ENCODE measurements at regions not wholly inside any gene's neighbourhood (a gene's known extent, or its start where the extent isn't known, plus 50 kb on each side); places are given as distances from the start of the nearest gene placed in this dataset.

DNA sequence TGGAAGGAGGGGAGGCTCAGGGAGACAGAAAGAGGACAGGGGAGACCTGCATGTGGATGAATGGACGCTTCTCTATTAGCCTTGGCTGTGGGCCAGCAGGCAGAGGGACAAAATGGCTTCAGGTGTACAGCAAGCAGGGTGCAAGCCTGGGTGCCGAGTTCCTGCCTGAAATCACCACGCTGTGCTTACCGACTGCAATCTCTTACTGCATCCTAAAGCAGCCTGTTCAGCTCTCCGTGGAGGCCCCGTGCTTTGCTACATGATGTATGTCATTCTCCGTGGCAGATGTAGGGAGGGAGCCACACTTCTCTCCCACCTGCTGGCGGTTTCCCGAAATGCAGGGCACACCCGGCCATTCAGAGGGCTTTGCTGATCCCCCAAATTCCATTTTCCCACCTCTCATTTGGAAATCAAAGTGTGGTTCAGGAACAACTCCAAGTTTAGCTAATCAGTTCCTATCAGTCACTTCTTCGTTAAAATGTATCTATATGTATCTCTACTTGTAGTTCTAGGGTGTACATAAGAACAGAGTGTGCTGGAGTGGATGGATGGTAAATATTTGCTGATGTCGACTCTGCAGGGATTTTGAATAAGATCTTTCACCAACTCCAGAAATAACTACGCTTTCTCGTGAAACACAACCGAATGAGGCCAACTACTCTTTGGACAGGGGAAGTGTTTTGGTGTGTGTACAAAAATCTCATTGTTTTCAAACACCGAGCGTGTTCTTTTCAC is 122.3 kb upstream of the BACE2 start:
- DNase-seq = no peak

DNA sequence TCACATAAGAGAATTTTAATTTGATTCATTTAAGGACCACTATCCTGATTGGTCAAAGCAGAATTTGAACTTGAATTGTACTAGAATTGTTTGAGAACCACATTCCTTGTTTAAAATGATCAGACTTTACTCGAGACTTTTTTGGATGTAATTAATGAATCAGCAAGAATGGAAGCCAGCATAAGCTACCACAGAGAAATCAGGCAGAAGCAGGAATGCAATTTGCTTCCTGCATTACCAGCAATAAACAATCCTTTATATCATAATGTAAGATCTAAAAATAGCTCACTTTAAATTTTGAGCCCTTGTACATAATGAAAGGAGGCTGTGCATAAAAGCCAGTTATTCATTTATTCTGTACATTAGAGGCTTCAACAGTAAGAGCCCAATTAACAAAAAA is 119.8 kb upstream of the BACE2 start:
- no peak for DNase-seq

DNA sequence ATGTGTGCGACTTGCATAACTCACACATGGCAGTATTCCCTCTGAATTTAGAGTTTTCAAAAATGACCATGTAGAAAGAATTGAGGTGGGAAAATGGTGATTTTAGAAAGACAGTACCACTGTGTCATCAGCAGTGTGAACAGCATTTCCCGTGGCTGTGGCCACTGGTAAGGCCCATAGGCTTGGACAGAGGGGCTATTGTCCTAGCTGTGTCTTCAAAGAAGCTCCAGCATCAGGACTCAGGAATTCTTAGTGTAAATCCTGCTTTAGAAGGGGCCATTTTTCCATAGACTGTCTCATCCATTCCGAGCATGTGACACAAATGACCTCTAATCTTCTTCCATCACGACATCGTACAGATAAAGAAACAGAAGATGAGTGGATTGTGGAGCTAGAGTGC is 119.3 kb upstream of the BACE2 start:
- DNase-seq = no peak

DNA sequence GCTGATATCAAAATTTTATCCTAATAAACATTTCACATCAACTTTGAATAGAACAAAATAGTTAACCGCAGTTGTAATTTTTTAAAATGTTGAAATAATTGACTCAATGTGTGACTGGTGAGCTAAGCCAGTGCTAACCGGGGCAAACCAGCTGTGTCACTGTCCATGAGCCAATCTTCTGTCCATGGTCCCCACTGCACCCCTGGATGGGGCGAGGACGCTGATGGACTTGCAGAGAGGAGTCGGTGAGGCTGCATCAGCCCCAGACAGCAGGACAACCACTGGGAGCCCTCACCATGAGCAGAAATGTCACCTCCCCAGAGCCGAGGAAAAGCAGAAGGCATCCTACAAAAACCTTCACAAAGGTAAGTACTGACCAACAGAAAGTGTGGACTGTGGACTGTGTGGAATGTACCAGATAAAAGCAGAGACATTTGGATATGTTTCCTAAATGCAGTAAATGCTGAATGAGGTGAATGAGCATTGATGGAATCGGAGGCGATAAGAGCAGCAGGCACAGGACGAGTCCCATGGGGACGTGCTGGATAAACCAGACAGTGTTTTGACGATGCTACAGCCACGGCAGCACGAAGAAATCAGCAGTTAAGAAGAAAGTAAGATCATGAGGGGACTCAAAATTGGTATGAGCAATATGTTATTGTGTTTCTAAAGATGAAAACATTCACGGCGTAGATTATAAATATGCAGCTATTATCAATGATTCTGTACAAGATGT is 115.0 kb upstream of the BACE2 start:
- DNase-seq = no peak

DNA sequence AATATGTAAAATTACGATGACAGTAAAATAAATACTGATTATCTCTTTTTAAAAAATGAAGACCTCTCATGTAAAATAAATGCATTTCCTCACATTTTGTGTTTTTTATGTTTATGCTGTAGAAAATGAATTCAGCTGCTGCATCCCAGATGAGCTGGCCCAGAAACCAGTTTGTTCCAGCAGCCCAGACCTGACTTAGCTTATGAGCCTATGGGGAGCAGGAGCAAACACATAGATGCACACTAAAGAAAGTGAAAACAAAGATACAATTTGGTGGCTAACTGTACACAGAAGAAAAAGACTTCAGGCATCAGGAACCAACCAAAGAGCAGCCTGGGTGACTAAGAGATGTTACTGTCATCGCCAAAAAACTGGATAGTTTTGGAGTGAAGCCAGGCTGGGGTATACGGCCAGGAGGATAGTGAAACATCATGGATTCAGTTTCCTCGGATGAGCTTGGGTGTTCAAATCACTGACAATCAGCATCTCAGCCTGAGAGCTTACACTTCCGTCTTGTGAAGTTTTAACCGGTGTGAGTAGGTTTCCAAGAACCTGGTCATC is 113.9 kb upstream of the BACE2 start:
- no peak for DNase-seq

DNA sequence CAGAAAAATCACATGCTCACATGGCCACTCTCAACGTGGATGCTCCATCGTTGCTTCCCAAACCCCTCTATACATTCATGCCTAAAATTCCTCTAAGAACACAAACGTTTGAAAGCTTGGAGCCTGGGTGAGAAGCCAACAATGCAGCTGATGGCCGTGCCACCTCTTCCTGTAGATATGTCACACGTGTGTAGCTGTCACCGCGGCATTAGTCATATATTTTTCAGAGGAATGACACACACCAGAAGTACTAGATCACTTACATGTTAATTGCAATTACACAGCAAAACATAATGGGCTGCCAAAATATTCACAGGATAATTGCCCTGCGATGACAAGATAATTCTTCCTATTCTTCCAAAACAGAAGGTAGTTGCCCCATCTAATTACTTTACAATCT is 112.7 kb upstream of the BACE2 start:
- no peak for DNase-seq

DNA sequence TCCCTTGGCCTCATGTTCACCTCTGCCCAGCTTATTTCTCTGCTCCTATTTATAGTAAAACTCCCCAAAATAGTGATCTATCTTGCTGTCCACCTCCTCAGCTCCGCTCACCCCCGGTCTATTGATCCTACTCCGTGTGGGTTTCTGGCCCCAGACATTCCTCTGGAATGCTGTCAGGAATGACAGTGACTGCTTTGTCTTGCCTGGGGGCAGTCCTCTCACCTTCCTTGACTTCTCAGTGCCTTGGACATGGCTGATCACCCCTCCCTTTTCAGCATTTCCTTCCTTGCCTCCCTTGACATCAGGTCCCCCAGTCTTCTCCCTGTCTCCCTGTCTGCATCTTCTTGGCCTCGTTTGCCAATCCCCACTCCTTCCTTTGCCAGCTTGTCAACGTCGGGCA is 108.1 kb upstream of the BACE2 start:
- no peak for DNase-seq

DNA sequence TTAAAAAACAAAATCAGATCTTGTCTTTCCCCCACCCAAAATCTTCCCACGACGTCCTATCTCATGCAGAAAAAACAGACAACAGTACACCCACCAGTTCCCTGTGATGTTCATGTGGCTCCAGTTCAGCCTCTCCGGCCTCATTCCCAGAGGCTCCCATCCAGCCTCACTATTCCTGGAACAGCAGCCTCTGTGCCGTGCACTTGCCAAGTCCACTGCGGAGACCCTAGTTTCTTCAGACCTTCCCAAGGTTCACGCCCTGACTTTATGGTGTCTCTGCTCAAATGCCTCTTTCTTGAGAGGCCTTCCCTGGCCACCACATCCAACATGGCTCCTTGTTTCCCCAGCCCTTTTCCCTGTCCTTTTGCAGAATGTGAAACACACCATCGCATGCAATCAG is 106.3 kb upstream of the BACE2 start:
- no peak for DNase-seq

DNA sequence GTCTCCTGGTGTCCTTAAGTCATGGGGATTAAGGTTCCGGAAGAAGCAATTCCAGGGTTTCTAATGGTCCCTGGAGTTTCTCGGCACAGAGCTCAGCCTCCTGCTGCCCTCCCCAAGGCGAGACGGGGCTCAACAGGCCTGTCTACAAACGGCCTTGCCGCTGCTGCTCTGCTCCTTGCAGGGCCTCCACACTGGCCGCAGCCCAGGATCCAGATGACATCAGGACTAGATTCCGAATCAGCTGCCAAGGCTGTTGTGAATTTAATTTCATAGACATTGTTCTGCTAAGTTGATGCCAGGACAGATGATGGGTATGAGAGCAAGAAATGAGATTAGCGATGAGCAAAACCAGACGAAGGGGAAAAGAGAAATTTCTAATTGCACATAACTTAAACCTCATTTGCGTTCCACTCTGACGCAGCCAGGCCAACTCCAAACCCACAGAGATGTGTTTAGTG is 103.6 kb upstream of the BACE2 start:
- DNase-seq = no peak

DNA sequence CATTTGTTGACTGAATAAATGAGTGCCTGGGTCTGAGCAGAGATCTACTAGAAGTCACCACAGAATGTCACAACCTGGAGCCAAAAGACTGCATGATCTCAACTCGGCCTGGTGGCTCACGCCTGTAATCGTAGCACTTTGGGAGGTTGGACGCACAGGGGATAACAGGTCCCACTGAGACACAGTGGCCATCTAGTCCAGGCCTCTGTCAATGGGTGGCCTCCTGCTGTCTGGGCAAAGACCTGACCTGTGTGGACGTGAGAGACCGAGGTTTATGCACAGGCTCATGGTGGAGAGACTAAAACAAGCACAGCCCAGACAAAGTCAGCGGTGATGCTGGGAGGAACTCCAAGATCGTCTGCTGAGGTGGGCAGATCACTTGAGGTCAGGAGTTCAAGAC is 103.0 kb upstream of the BACE2 start:
- no peak for DNase-seq

DNA sequence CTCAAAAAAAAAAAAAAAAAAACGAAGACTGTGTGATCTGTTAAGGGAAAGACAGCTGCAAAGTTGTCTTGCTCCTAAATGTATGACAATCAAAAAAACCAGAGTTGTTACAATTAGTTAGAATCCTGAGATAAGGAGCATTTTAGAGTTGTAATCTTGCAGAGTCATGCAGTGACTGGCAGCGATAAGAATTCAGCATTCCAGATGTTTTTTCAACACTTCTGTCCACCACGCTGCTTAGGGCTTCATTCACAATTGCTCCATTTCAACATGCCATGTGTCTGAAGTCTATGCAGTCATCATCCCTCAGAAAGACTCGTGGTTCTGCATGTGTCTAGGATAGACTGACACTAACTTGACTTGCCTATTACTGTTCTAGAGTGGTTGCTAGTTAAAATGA is 102.4 kb upstream of the BACE2 start:
- DNase-seq = no peak

DNA sequence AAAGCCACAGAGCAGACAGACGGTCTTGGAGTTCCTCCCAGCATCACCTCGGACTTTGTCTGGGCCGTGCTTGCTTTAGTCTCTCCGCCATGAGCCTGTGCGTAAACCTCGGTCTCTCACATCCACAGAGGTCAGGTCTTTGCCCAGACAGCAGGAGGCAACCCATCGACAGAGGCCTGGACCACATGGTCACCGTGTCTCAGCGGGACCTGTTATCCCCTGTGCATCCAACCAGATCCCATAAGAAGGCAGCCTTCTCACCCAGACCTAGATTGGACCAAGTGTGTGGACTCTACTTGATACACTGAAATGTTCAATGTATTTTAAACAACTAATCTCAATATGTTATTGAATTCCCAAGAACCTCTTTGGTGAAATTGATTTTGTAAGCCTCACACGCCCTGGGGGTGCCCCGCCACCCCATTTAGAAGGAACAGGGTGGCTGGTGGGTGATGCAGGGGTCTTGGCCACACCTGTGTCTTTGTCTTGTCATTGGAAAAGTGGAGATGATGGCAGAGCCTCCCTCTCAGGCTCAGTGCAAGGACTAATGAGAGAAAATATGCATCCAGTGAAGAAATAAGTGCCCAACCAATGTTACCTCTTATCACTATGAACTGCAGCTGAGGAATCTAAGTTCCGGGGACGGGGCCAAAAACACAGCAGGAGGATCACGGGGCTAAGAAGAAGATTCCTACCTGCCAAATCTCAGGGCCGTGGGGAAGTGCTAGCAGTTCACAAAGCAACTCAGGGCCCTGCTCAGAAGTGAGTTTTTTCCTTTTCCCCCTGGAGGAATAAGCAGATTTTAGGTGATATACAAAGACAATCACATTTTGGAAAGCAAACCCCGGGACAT is 101.6 kb upstream of the BACE2 start:
- DNase-seq = no peak

DNA sequence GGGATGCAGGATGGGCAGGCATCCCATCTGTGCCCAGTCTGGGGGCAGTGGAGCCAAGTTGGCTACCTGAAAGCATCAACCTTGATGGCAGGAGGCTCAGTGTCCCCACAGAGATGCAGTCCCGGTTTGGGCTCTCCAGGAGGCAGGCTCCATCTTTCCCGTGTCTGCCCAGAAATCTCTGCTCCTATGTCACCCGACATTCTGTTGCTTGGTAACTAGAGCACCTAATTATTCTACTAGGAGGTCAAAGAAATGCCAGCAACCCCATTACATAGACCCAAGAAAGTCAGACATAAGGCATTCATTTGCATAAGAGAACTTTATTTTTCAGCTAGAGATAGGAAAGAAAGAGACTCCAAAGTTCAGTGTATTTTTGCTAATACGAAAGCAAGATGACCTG is 100.3 kb upstream of the BACE2 start:
- no peak for DNase-seq

DNA sequence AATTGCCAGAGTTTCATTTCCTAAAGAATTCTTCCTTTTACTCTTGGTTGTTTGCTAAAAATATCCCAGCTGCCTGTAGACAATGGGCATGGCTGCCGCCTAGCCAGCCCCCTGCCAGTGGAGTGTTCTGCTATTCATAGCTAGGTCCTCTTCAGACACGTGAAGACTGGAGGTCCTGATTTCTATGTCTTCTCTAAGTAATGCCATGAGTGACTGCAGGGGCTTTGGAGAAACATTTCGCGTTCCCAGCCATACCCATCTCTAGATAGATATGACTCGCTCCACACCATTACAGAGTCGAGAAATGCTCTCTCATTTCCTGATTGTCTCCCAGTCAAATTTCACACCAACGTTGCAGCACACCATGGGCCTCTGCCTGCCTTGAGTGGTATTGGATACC is 99.5 kb upstream of the BACE2 start:
- DNase-seq = no peak

DNA sequence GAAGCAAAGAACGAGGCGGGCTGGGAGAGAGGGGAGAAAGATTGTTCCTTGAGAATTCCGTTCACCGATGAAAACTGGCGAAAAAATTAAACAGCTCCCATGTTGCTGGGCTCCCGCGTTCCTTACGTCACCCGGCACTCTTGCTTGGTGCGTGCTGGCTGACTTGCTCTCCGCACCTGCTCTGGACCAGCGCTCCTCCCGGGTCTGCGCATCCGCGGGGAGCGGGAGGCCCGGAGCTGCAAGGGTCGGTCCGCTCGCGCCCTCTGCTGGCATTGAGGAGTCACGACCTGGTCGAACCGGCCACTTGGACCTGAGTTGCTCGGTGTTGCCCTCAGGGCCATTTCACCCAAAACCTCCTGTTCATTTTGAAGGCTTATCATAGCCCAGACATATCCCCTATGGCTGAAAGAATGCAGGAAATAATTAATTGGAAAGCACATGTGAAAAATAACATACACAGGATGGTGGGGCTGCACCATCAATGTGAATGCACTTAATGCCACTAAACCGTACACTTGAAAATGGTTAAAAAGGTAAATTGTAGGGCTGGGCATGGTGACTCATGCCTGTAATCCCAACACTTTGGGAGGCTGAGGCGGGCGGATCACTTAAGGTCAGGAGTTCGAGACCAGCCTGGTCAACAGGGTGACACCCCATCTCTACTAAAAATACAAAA is 98.9 kb upstream of the BACE2 start:
- DNase-seq = peak; percentile 64

DNA sequence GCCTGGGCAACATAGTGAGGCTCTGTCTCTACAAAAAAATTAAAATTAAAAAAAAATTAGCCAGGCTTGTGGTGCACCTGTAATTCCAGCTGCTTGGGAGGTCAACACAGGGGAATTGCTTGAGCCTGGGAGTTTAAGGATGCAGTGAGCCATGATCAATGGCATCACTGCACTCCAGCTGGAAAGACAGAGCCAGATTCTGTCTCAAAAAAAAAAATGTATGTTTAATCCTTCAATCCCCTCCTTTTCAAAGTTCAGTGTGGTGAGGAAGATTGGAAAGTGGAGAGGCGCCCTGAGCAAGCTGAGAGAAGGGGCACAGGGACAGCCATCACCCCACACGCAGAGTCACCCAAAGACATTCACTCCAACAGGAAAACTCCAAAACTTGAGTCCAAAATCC is 97.7 kb upstream of the BACE2 start:
- DNase-seq = no peak

DNA sequence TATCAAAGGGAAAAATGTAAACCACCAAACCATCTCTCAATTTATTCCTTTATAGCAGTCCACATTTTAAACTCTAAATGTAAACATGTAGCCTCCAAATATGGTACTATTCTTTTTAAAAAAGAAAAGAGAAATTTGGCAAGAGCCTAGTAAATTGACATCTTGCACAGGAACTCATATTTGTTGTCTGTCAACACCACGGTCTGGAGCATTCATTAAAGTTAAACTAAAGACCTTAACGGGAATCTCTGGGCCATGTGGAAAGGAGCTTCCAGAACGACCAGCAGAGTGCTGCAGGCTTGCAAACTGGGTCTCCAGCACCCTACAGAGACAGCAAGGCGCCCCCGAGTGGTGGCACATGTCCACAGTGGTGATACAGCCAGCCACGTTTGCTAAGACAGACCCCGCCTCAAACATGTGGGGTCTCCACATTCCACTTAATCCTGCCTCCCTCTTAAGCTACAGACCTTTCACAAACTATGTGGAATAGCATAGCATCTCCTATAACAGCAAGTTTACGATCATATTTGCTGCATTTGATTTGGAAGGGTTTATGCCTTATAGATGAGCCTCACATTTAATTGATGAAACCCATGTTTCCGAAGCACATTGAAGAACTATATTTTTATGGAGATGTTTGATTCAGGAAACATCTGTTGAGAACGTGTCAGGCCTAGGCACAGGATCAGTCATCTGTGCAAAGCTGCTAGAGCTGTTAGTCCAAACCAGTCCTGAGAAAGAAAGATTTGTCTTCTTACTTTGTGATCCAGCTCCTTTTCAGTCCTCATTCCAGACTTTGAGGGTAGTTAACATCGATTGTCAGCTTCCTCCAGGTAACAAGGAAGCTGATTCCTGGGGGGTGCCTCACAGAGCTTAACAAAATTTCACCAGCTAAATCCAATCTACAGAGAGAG is 96.4 kb upstream of the BACE2 start:
- no peak for DNase-seq

DNA sequence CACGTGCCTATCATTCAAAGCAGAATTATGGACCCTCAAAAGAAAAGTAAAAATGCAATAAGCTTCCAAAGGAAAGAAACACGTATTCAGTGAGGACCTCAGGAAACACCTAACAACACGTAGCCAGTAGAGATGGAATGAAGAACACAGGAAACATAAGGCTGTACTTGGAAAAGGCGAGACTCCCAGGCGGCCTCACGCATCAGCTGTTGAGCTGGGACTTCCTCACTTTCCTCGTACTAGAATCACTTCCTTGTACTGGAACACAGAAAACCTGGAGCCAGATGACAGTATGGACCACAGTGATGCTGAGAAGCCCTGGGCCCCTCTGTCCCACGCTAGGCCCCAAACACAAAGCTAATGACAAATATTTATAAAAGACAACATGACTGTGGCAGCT is 94.4 kb upstream of the BACE2 start:
- no peak for DNase-seq

DNA sequence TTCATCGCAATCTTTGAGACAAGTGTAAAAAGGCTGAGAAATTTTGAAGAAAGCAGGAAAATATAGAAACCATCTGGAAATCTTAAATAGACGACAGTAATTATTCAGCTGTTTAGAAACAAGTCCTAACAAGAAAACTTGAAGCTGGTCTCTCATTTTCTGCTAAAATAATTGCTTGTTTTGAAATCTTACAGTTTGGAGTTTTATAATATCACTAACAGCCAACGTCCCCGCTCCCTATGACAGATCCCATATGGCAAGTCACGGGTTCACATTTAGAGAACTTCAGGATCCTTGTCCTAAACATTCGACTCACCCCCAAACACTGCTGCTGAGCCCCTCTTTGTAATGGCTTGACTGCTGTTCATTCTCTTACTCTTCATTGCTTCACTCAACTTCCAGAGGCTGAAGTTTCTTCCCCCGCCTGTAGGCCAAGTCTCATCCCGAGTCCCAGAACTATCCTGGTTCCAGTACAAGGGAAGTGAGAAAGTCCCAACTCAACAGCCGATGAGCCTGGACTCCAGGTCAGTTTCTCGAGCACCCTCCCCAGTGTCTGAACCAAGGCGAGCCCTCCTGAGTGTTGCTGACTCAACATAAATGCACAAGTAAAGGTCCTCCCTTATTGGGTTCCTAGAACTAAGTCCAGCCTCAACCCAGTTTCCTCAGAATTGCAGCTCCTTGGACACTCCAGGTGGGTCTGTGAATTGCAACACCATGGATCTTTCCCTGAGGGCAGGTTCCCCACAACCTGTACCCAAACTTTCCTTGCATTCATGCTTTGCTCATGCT is 93.4 kb upstream of the BACE2 start:
- no peak for DNase-seq

DNA sequence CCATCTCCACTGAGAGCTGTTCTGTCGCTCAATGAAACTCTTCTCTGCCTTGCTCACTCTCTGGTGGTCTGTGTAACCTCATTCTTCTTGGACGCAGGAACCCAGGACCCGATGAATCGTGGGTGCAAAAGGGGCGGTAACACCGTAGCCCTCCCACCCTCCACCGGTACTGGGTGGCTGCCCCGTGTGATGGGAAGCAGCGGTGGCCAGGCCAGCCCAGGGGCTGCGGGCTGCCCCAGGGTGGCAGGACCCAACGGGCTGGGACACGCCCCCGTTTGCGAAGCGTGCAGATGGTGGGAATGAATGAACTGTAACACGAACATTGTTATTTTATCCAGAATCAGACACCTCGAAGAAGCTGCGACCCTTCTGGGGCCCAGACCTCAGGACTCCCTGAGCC is 92.3 kb upstream of the BACE2 start:
- no peak for DNase-seq
